ENCODE measurements at regions not wholly inside any gene's neighbourhood (a gene's known extent, or its start where the extent isn't known, plus 50 kb on each side); places are given as distances from the start of the nearest gene placed in this dataset.

GRCh38 chr2:199111458-199111857 is 346.3 kb downstream of the SATB2 start:
- Histone ChIP-seq H3K36me3 (no peaks in the 10 kb centered on the region), H3K27me3 (no peaks in the 10 kb centered on the region), H3K27ac (no peak overlapping the region), H3K4me3 (no peak overlapping the region), H3K9me3 (no peaks in the 10 kb centered on the region), H3K4me1 (no peaks in the 10 kb centered on the region)
- DNase-seq (no peak), ATAC-seq (no peak)
- in situ Hi-C loops (cut with MboI; ENCODE audit: low sequenced_read_pairs in 4 of 4), result no loop called here
- intact Hi-C loops (cut with DNase I; ENCODE audit: low total_unique reads), result no loop called here
- TF ChIP-seq CTCF (IDR thresholded peaks at IDR 0.05 in 4 of 5, conservative IDR thresholded peaks at IDR 0.05 in 1 of 5), result no peak
- TF ChIP-seq POLR2A (IDR thresholded peaks at IDR 0.05), result no peak

GRCh38 chr2:199108056-199108455 is 349.7 kb downstream of the SATB2 start:
- no peak for TF ChIP-seq CTCF (IDR thresholded peaks at IDR 0.05 in 4 of 5, conservative IDR thresholded peaks at IDR 0.05 in 1 of 5)
- no peak for TF ChIP-seq POLR2A (IDR thresholded peaks at IDR 0.05)
- intact Hi-C loops (cut with DNase I; ENCODE audit: low total_unique reads) (no loop called here), in situ Hi-C loops (cut with MboI; ENCODE audit: low sequenced_read_pairs in 4 of 4) (no loop called here)
- ATAC-seq (no peak), DNase-seq (no peak)
- Histone ChIP-seq H3K36me3 (no peaks in the 10 kb centered on the region), H3K9me3 (no peaks in the 10 kb centered on the region), H3K4me3 (no peak overlapping the region), H3K27ac (no peak overlapping the region), H3K4me1 (no peaks in the 10 kb centered on the region), H3K27me3 (no peaks in the 10 kb centered on the region)

- intact Hi-C loops (cut with DNase I; ENCODE audit: low total_unique reads) (no loop called here), in situ Hi-C loops (cut with MboI; ENCODE audit: low sequenced_read_pairs in 4 of 4) (no loop called here)
- Histone ChIP-seq H3K4me1 (no peaks in the 10 kb centered on the region), H3K9me3 (no peaks in the 10 kb centered on the region), H3K27ac (no peak overlapping the region), H3K4me3 (no peak overlapping the region), H3K27me3 (no peaks in the 10 kb centered on the region), H3K36me3 (no peaks in the 10 kb centered on the region)
- TF ChIP-seq POLR2A (IDR thresholded peaks at IDR 0.05) (no peak), CTCF (IDR thresholded peaks at IDR 0.05 in 4 of 5, conservative IDR thresholded peaks at IDR 0.05 in 1 of 5) (no peak)
- no peak for ATAC-seq
- no peak for DNase-seq
These were observed 351.9 kb downstream of the SATB2 start for GRCh38 chr2:199105826-199106225.

GRCh38 chr2:199101487-199101886 is 356.3 kb downstream of the SATB2 start:
- no peak overlapping the region for H3K4me3 ChIP-seq
- H3K27ac ChIP-seq, result no peak overlapping the region
- in situ Hi-C loops (cut with MboI; ENCODE audit: low sequenced_read_pairs in 4 of 4) (no loop called here), intact Hi-C loops (cut with DNase I; ENCODE audit: low total_unique reads) (no loop called here)
- H3K27me3 ChIP-seq, result no peaks in the 10 kb centered on the region
- H3K9me3 ChIP-seq, result no peaks in the 10 kb centered on the region
- no peaks in the 10 kb centered on the region for H3K36me3 ChIP-seq
- H3K4me1 ChIP-seq, result no peaks in the 10 kb centered on the region
- ATAC-seq (no peak), DNase-seq (no peak)
- TF ChIP-seq CTCF (IDR thresholded peaks at IDR 0.05 in 4 of 5, conservative IDR thresholded peaks at IDR 0.05 in 1 of 5) (no peak), POLR2A (IDR thresholded peaks at IDR 0.05) (no peak)

GRCh38 chr2:199100326-199101110 is 357.2 kb downstream of the SATB2 start:
- Histone ChIP-seq H3K9me3 (no peaks in the 10 kb centered on the region), H3K36me3 (no peaks in the 10 kb centered on the region), H3K27ac (no peak overlapping the region), H3K4me1 (no peaks in the 10 kb centered on the region), H3K4me3 (no peak overlapping the region), H3K27me3 (no peaks in the 10 kb centered on the region)
- intact Hi-C loops (cut with DNase I; ENCODE audit: low total_unique reads), result no loop called here
- ATAC-seq (no peak), DNase-seq (no peak)
- TF ChIP-seq CTCF (IDR thresholded peaks at IDR 0.05 in 4 of 5, conservative IDR thresholded peaks at IDR 0.05 in 1 of 5) (no peak), POLR2A (IDR thresholded peaks at IDR 0.05) (no peak)
- in situ Hi-C loops (cut with MboI; ENCODE audit: low sequenced_read_pairs in 4 of 4), result no loop called here

Measured in gastrocnemius medialis (tissue), 4 donors.